ENCODE measurements at regions not wholly inside any gene's neighbourhood (a gene's known extent, or its start where the extent isn't known, plus 50 kb on each side); places are given as distances from the start of the nearest gene placed in this dataset.
"Not testable (repeated sequence)": the region's sequence is repeated elsewhere in the genome, so short reads cannot be mapped to it uniquely, and the experiment has no call there.

- no peak for DNase-seq
These were observed 256.5 kb upstream of the CBLB start for GRCh38 chr3:106125321-106125720.

- DNase-seq, result no peak
These were observed 257.4 kb upstream of the CBLB start for GRCh38 chr3:106126067-106126845.

GRCh38 chr3:106126846-106127235 is 258.0 kb upstream of the CBLB start:
- DNase-seq, result no peak

GRCh38 chr3:106129939-106130338 is 261.1 kb upstream of the CBLB start:
- no peak for DNase-seq

- DNase-seq, result no peak
These were observed 261.8 kb upstream of the CBLB start for GRCh38 chr3:106130384-106131198.

GRCh38 chr3:106135451-106136160 is 266.8 kb upstream of the CBLB start:
- no peak for DNase-seq

- DNase-seq, result no peak
These were observed 271.0 kb upstream of the CBLB start for GRCh38 chr3:106139826-106140225.

- DNase-seq, result no peak
These were observed 271.6 kb upstream of the CBLB start for GRCh38 chr3:106140431-106140830.

- DNase-seq, result no peak
These were observed 275.2 kb upstream of the CBLB start for GRCh38 chr3:106144030-106144429.

- DNase-seq, result not testable (repeated sequence)
These were observed 279.7 kb upstream of the CBLB start for GRCh38 chr3:106148440-106149082.

GRCh38 chr3:106157411-106157810 is 288.6 kb upstream of the CBLB start:
- DNase-seq, result no peak

- no peak for DNase-seq
These were observed 291.6 kb upstream of the CBLB start for GRCh38 chr3:106160396-106160795.

GRCh38 chr3:106161246-106161645 is 292.4 kb upstream of the CBLB start:
- DNase-seq, result no peak

GRCh38 chr3:106167728-106168127 is 298.9 kb upstream of the CBLB start:
- no peak for DNase-seq

- no peak for DNase-seq
These were observed 300.3 kb upstream of the CBLB start for GRCh38 chr3:106168962-106169750.

GRCh38 chr3:106170636-106171035 is 301.8 kb upstream of the CBLB start:
- DNase-seq, result no peak

GRCh38 chr3:106172101-106172500 is 303.3 kb upstream of the CBLB start:
- no peak for DNase-seq

- DNase-seq, result no peak
These were observed 304.0 kb upstream of the CBLB start for GRCh38 chr3:106172780-106173179.

- no peak for DNase-seq
These were observed 306.5 kb upstream of the CBLB start for GRCh38 chr3:106175276-106175675.

GRCh38 chr3:106176734-106177133 is 307.9 kb upstream of the CBLB start:
- DNase-seq, result peak; percentile 28

- DNase-seq, result no peak
These were observed 314.2 kb upstream of the CBLB start for GRCh38 chr3:106182950-106183511.
